A549 (cell line): ENCODE measurements at regions not wholly inside any gene's neighbourhood (a gene's known extent, or its start where the extent isn't known, plus 50 kb on each side); places are given as distances from the start of the nearest gene placed in this dataset.
A peak's percentile ranks its signal among the peaks of the same experiment; 100 is the strongest.

Experiments used
- ATAC-seq, 2 experiments: fragments of 200-7000 bp in 1 of 2; fragments of >200 bp in 1 of 2; cut with Nextera tagmentation in 1 of 2; cut with Tn5 transposase in 1 of 2; 3 replicates each; pipeline versions ENCODE4 v1.8.0 to v1.9.1; 2018 to 2020; ENCODE audit warnings: mild to moderate bottlenecking in 1 of 2, moderate library complexity in 1 of 2
- CTCF ChIA-PET: fragments of 300-600 bp; sonication (Branson Sonifier 250); formaldehyde crosslinking; extraction: SDS; loops from one replicate; lab custom pipeline; 2021; ENCODE audit warnings: antibody characterized with exemption, inconsistent platforms; lab: Yijun Ruan, JAX
- POLR2A ChIA-PET: fragments of 350-600 bp; formaldehyde crosslinking; extraction: SDS; loops from one replicate; lab custom pipeline; 2021; ENCODE audit warnings: antibody characterized with exemption, inconsistent platforms; lab: Yijun Ruan, JAX
- DNase-seq, 2 experiments: peaks; one replicate each; pipeline versions ENCODE4 v3.0.0 to v3.0.0-alpha.2; 2011 to 2016; ENCODE audit warnings: low read depth in 1 of 2, low spot score in 1 of 2
- FAIRE-seq: peaks from 2 replicates; lab custom pipeline; 2011; peaks lifted over from hg19 to GRCh38; lab: Jason Lieb, UNC
- H3K27ac ChIP-seq, 2 experiments: fragments of >200 bp; sonication (Bioruptor Twin); formaldehyde crosslinking; 3 replicates each; pipeline ENCODE4 v1.5.1; 2016 to 2017
- H3K4me1 ChIP-seq: fragments of >200 bp; sonication (Bioruptor Twin); formaldehyde crosslinking; 3 replicates; pipeline ENCODE4 v1.6.1; 2016
- H3K4me2 ChIP-seq: fragments of >200 bp; sonication (Bioruptor Twin); formaldehyde crosslinking; 3 replicates; pipeline ENCODE4 v1.6.1; 2016
- H3K4me3 ChIP-seq: fragments of >200 bp; sonication (Bioruptor Twin); formaldehyde crosslinking; 3 replicates; pipeline ENCODE4 v1.5.1; 2016
- H3K9me3 ChIP-seq: fragments of >200 bp; sonication (Bioruptor Twin); formaldehyde crosslinking; 3 replicates; pipeline ENCODE4 v1.6.1; 2016
- BCL3 ChIP-seq: fragments of >200 bp; sonication (Bioruptor Twin); formaldehyde crosslinking; IDR thresholded peaks from 3 replicates; pipeline ENCODE4 v1.6.1; 2016
- BHLHE40 ChIP-seq: IDR thresholded peaks from 2 replicates; pipeline ENCODE4 v1.6.1; 2012; ENCODE audit warnings: low read depth, low read length, inconsistent platforms
- EHF ChIP-seq: fragments of 250-450 bp; sonication (Bioruptor Pico); IDR thresholded peaks from 2 replicates; pipeline ENCODE4 v1.5.0; 2020; ENCODE audit warnings: mild to moderate bottlenecking
- EP300 ChIP-seq, 2 experiments: fragments of >200 bp; sonication (Bioruptor Twin); formaldehyde crosslinking; IDR thresholded peaks; 2 replicates in 1 of 2; 3 replicates in 1 of 2; pipeline ENCODE4 v1.6.1; 2016 to 2017
- FOXS1 ChIP-seq: fragments of 250-450 bp; sonication (Bioruptor Pico); IDR thresholded peaks from 2 replicates; pipeline ENCODE4 v1.5.0; 2020; ENCODE audit warnings: mild to moderate bottlenecking, moderate library complexity
- GATA3 ChIP-seq: IDR thresholded peaks from 2 replicates; pipeline ENCODE4 v1.6.1; 2012; ENCODE audit warnings: borderline replicate concordance
- HEYL ChIP-seq: fragments of 250-450 bp; sonication (Bioruptor Pico); IDR thresholded peaks from 2 replicates; pipeline ENCODE4 v1.8.0; 2021; ENCODE audit warnings: mild to moderate bottlenecking, moderate library complexity
- HOXB13 ChIP-seq: fragments of 250-450 bp; sonication (Bioruptor Pico); IDR thresholded peaks from 2 replicates; pipeline ENCODE4 v1.5.0; 2020; ENCODE audit warnings: low read depth, mild to moderate bottlenecking, moderate library complexity
- HOXB5 ChIP-seq: fragments of 250-450 bp; sonication (Bioruptor Pico); IDR thresholded peaks from 2 replicates; pipeline ENCODE4 v1.5.0; 2020; ENCODE audit warnings: mild to moderate bottlenecking, moderate library complexity
- JUNB ChIP-seq: fragments of >200 bp; sonication (Bioruptor Twin); formaldehyde crosslinking; IDR thresholded peaks from 2 replicates; pipeline ENCODE4 v1.6.1; 2016
- MAFK ChIP-seq: fragments of 450-650 bp; IDR thresholded peaks from 2 replicates; pipeline ENCODE4 v1.6.1; 2014; ENCODE audit not compliant: partially characterized antibody
- MAX ChIP-seq: IDR thresholded peaks from 2 replicates; pipeline ENCODE4 v1.6.1; 2012
- MAZ ChIP-seq: fragments of 150-350 bp; IDR thresholded peaks from 2 replicates; pipeline ENCODE4 v1.6.1; 2014; ENCODE audit warnings: antibody characterized with exemption, low read depth, low read length, borderline replicate concordance
- MYC ChIP-seq: IDR thresholded peaks from 2 replicates; pipeline ENCODE4 v1.6.1; 2012; ENCODE audit warnings: mild to moderate bottlenecking, inconsistent platforms, low read length, improper control_type of control experiment, borderline replicate concordance
- NPAS2 ChIP-seq: fragments of 250-450 bp; sonication (Bioruptor Pico); IDR thresholded peaks from 2 replicates; pipeline ENCODE4 v1.8.0; 2022; ENCODE audit warnings: mild to moderate bottlenecking, moderate library complexity, borderline replicate concordance
- PBX3 ChIP-seq: IDR thresholded peaks from 2 replicates; pipeline ENCODE4 v1.6.1; 2012
- POLR2A ChIP-seq: IDR thresholded peaks from 2 replicates; pipeline ENCODE4 v1.6.1; 2012; ENCODE audit warnings: mild to moderate bottlenecking, low read length
- POLR2AphosphoS2 ChIP-seq: conservative IDR thresholded peaks from 2 replicates; pipeline ENCODE4 v1.6.1; 2012; ENCODE audit warnings: low read length, improper control_type of control experiment, inconsistent platforms
- TP53 ChIP-seq: fragments of 250-450 bp; sonication (Bioruptor Pico); IDR thresholded peaks from 2 replicates; pipeline ENCODE4 v1.5.0; 2021; ENCODE audit warnings: mild to moderate bottlenecking, moderate library complexity
- USF2 ChIP-seq: fragments of 450-650 bp; IDR thresholded peaks from 2 replicates; pipeline ENCODE4 v1.6.1; 2014; ENCODE audit warnings: antibody characterized with exemption
- ZC3H11A ChIP-seq: fragments of 450-650 bp; IDR thresholded peaks from 2 replicates; pipeline ENCODE4 v1.6.1; 2014; ENCODE audit warnings: antibody characterized with exemption, mild to moderate bottlenecking
- WGBS: methylation state at CpG from one replicate; pipeline ENCODE4 v1.1.6; 2017; ENCODE audit errors: missing lambda C conversion rate; 5-methylcytosine and 5-hydroxymethylcytosine counted together
- TF ChIP-seq, protein P1 (sequence below): fragments of >200 bp; sonication (Bioruptor Twin); formaldehyde crosslinking; IDR thresholded peaks from 3 replicates; pipeline ENCODE4 v1.5.1; 2016

DNA sequence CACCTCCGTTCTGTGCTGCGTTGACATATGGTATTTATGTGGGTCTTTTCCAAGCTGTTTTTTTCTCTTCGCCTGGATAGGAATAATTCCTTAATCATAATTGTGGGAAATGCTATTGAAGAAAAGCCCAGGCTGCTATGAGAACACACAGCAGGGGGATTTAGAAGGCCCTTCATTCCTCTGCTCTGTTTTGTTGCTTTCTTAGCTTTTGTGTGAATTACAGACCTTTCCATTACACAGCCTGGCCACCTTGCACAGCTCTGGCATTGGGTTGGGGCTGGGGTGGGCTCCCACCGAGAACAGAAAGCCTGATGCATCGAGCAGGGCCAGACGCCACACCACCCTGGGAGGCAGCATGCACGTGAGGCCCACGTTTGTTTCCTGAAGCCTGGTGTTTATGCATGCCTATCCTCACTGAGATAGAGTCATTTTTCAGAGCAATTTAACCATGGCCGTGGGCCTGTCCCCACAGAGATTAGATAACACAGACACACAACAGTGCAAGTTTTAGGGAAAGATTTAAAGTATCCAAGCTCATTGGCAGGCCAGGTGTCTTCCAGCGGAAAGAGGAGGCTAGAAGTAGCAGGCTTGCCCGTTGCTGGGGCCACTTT lies 287.6 kb upstream of the PWP1 start (continued):
- TF ChIP-seq POLR2AphosphoS2 (no peak), TP53 (CRISPR knock-in tag) (no peak), HEYL (no peak), BCL3 (no peak), USF2 (no peak), POLR2A (no peak), ZC3H11A (no peak)

- ChIA-PET POLR2A (no interaction called here), CTCF (interaction anchor here (0.6 to 14.6 kb wide), 9 partner anchors 19 to 272 kb away, joined by 3 to 217 read pairs (median 3); no protein-coding TSS in a partner anchor)
- TF ChIP-seq ZC3H11A: no peak
- TF ChIP-seq FOXS1 (CRISPR knock-in tag): no peak
- TF ChIP-seq MYC: no peak
- TF ChIP-seq, protein P1, sequence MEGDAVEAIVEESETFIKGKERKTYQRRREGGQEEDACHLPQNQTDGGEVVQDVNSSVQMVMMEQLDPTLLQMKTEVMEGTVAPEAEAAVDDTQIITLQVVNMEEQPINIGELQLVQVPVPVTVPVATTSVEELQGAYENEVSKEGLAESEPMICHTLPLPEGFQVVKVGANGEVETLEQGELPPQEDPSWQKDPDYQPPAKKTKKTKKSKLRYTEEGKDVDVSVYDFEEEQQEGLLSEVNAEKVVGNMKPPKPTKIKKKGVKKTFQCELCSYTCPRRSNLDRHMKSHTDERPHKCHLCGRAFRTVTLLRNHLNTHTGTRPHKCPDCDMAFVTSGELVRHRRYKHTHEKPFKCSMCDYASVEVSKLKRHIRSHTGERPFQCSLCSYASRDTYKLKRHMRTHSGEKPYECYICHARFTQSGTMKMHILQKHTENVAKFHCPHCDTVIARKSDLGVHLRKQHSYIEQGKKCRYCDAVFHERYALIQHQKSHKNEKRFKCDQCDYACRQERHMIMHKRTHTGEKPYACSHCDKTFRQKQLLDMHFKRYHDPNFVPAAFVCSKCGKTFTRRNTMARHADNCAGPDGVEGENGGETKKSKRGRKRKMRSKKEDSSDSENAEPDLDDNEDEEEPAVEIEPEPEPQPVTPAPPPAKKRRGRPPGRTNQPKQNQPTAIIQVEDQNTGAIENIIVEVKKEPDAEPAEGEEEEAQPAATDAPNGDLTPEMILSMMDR: no peak
- TF ChIP-seq HOXB13 (CRISPR knock-in tag): no peak
- no peak for TF ChIP-seq HEYL
- TF ChIP-seq MAX: no peak
- no peak for TF ChIP-seq EP300 (IDR thresholded peaks at IDR 0.05)
- TF ChIP-seq GATA3: no peak
- no peak for TF ChIP-seq JUNB
- TF ChIP-seq MAZ: no peak
- no peak for TF ChIP-seq HOXB5 (CRISPR knock-in tag)
- TF ChIP-seq NPAS2: no peak
- TF ChIP-seq EHF: no peak
- no peak for TF ChIP-seq MAFK
- no peak for TF ChIP-seq PBX3
- no peak for TF ChIP-seq BHLHE40
- FAIRE-seq: no peak
- WGBS: 79% methylated on average over 5 of the region's 5 CpGs
- Histone ChIP-seq H3K27ac (peak overlapping the region; percentile 85 to 88), H3K9me3 (no peaks in the 10 kb centered on the region), H3K4me1 (peaks cover 78% of the 10 kb centered on the region), H3K4me3 (no peak overlapping the region), H3K4me2 (peak overlapping the region; percentile 80; the same call in 2 of the 3 replicates)
- no peak for DNase-seq
- ATAC-seq: no peak
These were observed 286.6 kb upstream of the PWP1 start for GRCh38 chr12:107399046-107399445.
